ENCODE measurements at regions not wholly inside any gene's neighbourhood (a gene's known extent, or its start where the extent isn't known, plus 50 kb on each side); places are given as distances from the start of the nearest gene placed in this dataset.

GRCh38 chrX:39536211-39536610 lies 561.5 kb downstream of the BCOR start:
- TF ChIP-seq CTCF (tag by site-specific recombination; IDR thresholded peaks at IDR 0.05) (no peak), ZNF169 (tag by site-specific recombination; IDR thresholded peaks at IDR 0.05) (no peak), ZBTB8A (tag by site-specific recombination; IDR thresholded peaks at IDR 0.05) (no peak), PRDM10 (tag by site-specific recombination; IDR thresholded peaks at IDR 0.05) (no peak), ZNF433 (tag by site-specific recombination; IDR thresholded peaks at IDR 0.05; ENCODE audit: low read depth) (no peak), ZNF514 (tag by site-specific recombination; IDR thresholded peaks at IDR 0.05) (no peak), ZBTB20 (tag by site-specific recombination; IDR thresholded peaks at IDR 0.05) (no peak), ZBTB26 (tag by site-specific recombination; optimal IDR thresholded peaks at IDR 0.05) (no peak), ZNF639 (tag by site-specific recombination; IDR thresholded peaks at IDR 0.05) (no peak)

Measured in HEK293 (cell line).